ENCODE measurements at regions not wholly inside any gene's neighbourhood (a gene's known extent, or its start where the extent isn't known, plus 50 kb on each side); places are given as distances from the start of the nearest gene placed in this dataset.

GRCh38 chr7:84688671-84689070 is 494.1 kb upstream of the SEMA3A start:
- no peaks in the 10 kb centered on the region for H3K27me3 ChIP-seq
- no peak overlapping the region for H3K27ac ChIP-seq
- no peak for TF ChIP-seq CTCF (IDR thresholded peaks at IDR 0.05)
- no peaks in the 10 kb centered on the region for H3K9me3 ChIP-seq
- no peaks in the 10 kb centered on the region for H3K4me1 ChIP-seq
- H3K4me3 ChIP-seq, result no peak overlapping the region
- DNase-seq (ENCODE audit: low spot score), result no peak
- H3K36me3 ChIP-seq, result no peaks in the 10 kb centered on the region

- H3K4me1 ChIP-seq, result no peaks in the 10 kb centered on the region
- TF ChIP-seq CTCF (IDR thresholded peaks at IDR 0.05), result no peak
- no peak overlapping the region for H3K4me3 ChIP-seq
- no peaks in the 10 kb centered on the region for H3K27me3 ChIP-seq
- DNase-seq (ENCODE audit: low spot score), result no peak
- H3K9me3 ChIP-seq, result no peaks in the 10 kb centered on the region
- no peak overlapping the region for H3K27ac ChIP-seq
- H3K36me3 ChIP-seq, result no peaks in the 10 kb centered on the region
Observed at GRCh38 chr7:84686373-84686772, 491.8 kb upstream of the SEMA3A start.

GRCh38 chr7:84684836-84685480 is 490.4 kb upstream of the SEMA3A start:
- Histone ChIP-seq H3K4me3 (no peak overlapping the region), H3K9me3 (no peaks in the 10 kb centered on the region), H3K27ac (no peak overlapping the region), H3K4me1 (no peaks in the 10 kb centered on the region), H3K27me3 (no peaks in the 10 kb centered on the region), H3K36me3 (no peaks in the 10 kb centered on the region)
- DNase-seq (ENCODE audit: low spot score), result no peak
- no peak for TF ChIP-seq CTCF (IDR thresholded peaks at IDR 0.05)

GRCh38 chr7:84682543-84682942 is 488.0 kb upstream of the SEMA3A start:
- Histone ChIP-seq H3K4me3 (no peak overlapping the region), H3K4me1 (no peaks in the 10 kb centered on the region), H3K36me3 (no peaks in the 10 kb centered on the region), H3K27ac (no peak overlapping the region), H3K9me3 (no peaks in the 10 kb centered on the region), H3K27me3 (no peaks in the 10 kb centered on the region)
- DNase-seq (ENCODE audit: low spot score), result no peak
- no peak for TF ChIP-seq CTCF (IDR thresholded peaks at IDR 0.05)

GRCh38 chr7:84678841-84679240 is 484.3 kb upstream of the SEMA3A start:
- DNase-seq (ENCODE audit: low spot score), result no peak

More at GRCh38 chr7:84678841-84679240, 484.3 kb upstream of the SEMA3A start:
- Histone ChIP-seq H3K27ac (no peak overlapping the region), H3K4me3 (no peak overlapping the region), H3K27me3 (no peaks in the 10 kb centered on the region), H3K36me3 (no peaks in the 10 kb centered on the region), H3K9me3 (no peaks in the 10 kb centered on the region), H3K4me1 (no peaks in the 10 kb centered on the region)
- no peak for TF ChIP-seq CTCF (IDR thresholded peaks at IDR 0.05)

Measured in right atrium auricular region (tissue), 2 donors.